HG02642 (cell line): ENCODE measurements at regions not wholly inside any gene's neighbourhood (a gene's known extent, or its start where the extent isn't known, plus 50 kb on each side); places are given as distances from the start of the nearest gene placed in this dataset.
"Not testable (repeated sequence)": the region's sequence is repeated elsewhere in the genome, so short reads cannot be mapped to it uniquely, and the experiment has no call there.

Experiments used
- ATAC-seq: cut with Tn5 transposase; IDR thresholded peaks from one replicate; pipeline ENCODE4 v1.9.1; 2021; ENCODE audit warnings: mild to moderate bottlenecking; ENCODE audit not compliant: unreplicated experiment, poor library complexity

DNA sequence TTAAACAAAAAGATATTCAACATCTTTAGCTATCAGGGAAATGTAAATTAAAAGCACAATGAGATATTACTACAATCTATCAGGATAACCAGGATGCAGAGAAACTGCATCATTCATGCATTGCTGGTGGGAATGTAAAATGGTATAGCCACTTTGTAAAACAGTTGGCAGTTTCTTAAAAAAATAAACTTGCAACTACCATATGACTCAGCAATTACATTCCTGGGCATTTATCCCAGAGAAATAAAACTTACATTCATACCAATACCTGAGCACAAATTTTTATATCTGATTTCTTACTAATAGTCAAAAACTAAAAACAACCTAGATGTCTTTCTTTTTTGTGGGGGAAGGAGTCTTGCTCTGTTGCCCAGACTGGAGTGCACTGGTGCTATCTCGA lies 190.3 kb upstream of the TAB2 start:
- no peak for ATAC-seq

DNA sequence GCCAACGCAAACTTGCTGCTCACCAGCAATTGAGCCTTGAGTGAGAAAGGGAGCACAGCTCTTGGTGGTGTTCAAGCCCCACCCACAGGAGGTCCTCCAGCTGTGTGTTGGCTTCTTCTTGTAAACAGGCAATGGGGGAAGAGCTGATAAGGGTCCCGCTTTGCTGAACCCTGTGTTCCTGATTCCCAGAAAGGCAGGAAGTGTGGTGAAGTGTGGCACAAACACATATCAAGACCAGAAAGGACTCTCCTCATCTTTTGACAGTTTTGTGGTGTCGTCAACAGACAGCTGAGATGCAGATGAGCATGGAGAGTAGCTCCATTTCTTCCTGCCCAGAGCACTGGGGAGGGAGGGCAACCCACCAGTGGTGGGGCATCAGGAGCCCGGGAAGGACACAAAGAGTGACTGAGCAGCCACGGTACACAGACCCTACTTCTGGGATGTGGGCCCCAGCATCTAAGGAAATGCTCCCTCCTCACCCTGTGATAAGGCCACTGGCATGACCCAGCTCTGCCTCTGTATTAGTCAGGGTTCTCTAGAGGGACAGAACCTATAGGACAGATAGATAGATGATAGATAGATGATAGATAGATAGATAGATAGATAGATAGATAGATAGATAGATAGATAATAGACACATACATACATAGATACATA lies 188.9 kb upstream of the TAB2 start:
- no peak for ATAC-seq

DNA sequence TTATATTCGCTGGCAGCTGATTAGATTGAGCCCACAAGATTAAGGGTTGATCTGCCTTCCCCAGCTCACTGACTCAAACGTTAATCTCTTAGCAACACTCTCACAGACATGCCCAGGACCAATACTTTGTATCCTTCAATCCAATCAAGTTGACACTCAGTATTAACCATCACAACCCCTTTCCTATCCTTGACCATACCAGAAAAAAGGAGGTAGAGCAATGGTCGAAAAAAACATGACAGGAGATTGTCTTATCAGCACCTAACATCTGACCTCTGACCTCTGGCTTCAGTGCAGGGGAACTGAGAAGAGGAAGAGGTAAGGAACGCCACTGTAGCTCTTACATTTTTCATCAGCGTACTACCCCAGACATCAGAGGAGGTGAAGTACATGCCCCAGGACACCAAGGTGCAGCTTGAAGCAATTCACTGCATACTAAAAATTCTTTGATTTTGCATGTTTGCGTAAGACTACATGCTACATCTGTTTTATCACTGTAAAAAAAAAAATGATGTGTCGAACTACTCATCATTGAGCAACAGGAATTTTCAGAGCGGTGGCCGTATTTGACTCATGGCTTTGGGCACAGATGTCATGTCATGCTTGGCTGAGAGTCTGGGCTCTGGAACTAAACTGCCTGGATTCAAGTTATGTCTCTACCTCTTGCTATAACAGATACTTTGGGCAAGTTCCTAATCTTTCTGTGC lies 188.0 kb upstream of the TAB2 start:
- no peak for ATAC-seq

DNA sequence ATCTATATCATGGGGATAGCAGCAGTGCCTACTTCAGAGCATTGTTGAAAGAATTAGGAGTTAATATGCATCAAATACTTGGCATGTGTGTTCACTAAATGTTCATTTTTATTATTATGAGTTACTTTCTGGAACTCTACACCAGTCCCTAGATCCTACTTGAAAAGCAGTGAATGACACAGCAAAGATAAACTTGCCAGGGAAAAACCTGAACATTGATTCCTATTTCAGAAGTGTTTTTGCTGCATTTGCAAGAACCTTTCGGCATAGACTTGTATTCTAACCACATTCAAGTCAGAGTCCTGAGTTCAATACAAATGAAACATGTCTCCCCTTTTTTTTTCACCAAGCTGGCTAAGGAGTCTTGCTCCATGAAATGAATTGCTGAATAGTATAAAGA lies 187.4 kb upstream of the TAB2 start:
- ATAC-seq: no peak

DNA sequence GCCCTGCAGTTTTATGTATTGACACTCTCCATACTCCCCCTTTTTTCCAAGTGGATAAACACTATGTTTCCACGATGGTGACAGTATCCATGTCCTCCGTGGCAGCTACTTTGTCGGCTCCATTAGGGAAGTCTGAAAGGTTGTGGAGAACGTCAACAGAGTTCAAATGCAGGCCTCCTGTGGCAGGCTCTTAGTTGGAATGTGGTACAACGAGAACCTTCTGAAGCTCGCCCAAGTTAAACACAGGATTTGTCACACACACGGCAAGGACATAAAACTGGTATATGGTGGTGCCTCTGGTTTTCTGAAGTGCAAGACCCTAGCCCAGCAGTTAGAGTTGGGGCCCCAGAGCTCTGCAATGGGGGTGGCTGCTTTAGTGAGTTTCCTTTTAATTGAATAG lies 187.0 kb upstream of the TAB2 start:
- ATAC-seq: no peak

DNA sequence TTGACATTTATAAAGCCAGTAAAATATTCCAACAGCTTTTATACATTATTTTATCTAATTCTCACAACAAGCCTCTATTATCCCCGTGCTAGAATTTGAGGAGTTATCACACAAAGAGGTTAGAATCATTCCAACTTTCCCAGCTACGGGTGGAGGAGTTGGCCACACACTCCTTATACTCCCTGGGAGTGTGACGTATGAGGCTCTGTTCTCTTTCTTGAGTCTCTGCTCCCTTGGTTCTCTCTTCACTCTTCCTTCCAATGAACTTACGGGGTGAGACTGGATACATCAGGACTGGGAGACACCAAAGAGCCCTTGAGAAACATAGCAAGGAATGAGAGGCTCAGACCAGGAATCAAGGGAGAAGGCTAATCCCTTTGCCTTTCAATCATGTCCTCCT lies 185.6 kb upstream of the TAB2 start:
- ATAC-seq: no peak

DNA sequence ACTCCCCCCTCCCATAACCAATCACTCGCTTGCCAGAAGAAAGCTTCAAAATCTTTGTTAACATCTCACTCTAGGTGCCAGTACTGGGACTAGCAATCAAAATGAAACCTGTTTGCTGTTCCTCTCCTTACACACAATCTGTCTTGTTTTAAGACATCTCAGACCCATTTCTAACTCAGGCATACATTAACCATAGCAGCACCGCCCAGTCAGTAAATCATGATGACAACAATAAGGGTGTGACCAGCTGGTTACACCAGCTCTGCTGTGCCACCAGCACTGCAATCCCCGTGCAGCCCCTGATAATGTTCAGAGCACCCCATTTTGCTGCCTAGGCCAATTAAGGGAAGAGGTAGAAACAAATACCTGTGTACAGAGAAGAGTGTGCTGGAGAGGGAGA lies 185.2 kb upstream of the TAB2 start:
- ATAC-seq: no peak

DNA sequence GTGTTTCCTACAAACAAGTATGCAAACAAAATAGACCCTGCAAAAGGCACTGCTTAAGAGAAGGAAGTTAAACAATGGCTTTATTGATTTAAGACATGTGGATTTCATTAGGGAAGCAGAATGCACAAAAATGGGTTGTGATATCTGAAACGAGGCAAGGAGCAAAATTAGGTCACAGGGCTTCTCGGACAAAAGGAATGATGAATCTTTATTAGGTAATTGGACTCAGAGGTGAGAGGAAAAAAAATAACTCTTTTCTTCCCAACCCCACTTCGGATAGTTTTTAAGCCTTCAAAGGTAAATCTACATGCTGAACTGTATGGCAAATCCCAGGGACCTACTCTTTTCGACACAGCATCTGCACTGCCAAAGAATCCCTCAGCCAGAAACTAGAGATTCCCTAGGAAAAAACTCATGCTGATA lies 183.0 kb upstream of the TAB2 start:
- no peak for ATAC-seq

DNA sequence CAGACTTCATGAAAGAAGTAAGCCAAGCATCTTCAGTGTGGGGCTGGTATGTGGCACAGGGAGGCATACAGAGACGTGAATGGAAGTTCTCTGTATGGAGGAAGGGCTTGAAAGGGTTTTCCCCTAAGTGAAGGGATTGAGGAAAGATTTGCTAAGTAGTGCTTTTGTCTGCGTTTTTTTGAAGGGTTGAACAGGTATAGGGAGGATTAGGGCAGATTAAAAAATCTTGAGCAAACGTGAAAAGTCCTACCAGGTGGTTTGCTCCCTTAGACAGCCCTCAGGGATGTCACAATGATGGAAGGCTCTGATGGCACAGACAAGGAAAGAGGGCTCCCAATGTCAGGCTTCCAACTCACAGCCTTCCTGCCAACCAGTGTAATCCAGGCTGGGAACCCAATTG lies 181.7 kb upstream of the TAB2 start:
- no peak for ATAC-seq

DNA sequence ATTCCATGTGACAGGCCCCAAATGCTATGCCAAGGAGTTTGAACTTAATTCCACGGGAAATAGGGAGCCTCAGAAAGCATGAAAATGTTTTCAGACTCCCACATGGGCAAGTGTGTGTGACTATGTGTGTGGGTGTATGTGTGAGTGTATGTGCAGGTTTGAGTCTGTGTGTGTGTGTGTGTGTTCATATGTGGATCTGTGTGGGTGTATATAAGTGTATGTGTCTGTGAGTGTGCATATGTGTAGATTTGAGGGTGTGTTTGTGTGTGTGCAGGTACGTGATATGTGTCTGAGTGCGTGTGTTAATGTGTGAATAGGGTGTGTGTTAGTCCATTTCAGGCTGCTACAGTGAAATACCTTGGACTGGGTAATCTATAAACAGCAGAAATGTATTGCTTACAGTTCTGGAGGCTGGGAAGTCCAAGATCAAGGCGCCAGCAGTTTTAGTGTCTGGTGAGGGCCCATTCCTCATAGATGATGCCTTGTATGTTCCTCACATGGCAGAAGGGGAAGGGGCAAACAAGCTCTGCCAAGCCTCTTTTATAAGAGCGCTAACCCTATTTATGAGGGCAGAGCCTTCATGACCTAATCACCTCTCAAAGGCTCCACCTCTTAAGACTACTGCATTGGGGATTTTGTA lies 181.1 kb upstream of the TAB2 start:
- no peak for ATAC-seq

DNA sequence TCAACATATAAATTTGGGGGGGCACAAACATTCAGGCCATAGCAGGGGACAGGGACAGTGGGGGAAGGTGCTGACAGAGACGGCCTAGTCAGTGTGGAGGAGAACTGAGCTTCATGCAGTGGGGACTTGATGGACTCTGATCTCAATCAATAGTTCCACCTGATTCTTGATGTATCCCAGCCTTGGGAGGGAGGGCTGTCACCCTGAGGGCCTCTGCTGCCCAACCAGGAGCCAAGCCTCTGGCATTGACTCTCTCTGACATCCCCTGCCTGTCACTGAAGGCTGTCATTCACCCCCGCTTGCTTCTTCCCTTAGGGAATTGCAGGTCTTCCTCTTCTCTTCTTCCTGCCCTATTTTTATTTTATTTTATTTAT lies 180.6 kb upstream of the TAB2 start:
- ATAC-seq: no peak

DNA sequence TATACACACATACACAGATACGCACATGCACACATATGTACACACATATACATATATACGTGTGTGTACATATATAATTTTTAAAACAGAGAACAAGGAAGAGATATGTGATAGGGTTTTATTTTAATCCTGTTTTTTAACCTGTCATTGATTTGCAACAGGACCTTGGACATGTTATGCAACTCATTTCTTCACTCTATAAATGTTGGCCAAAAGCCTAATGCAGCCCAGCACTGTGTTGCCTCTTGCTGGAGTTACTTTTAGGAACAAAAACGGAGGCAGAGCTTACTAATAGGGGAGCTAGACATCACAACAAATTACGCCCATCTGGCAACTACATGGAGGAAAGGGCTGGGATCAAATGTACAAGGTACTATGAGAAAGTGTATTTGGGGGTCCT lies 179.9 kb upstream of the TAB2 start:
- no peak for ATAC-seq

DNA sequence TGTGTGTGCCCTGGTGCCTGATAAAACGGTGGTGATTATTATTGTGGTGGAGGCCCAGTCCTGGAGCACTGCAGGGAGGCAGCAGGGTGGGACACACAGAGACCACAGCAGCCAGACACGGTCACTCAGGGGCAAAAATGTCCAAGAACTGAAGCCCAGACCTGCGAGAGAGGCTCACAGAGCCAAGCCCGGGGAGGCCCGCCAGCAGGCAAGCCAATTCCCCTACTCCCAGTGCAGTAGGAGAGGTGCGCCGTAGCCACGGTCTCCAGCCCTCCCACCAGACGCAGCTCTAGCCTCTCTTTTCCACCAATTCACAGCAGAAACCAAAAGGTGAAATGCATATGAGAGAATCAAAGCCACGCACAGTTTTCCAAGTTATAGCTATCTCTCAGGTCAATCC lies 179.4 kb upstream of the TAB2 start:
- no peak for ATAC-seq

DNA sequence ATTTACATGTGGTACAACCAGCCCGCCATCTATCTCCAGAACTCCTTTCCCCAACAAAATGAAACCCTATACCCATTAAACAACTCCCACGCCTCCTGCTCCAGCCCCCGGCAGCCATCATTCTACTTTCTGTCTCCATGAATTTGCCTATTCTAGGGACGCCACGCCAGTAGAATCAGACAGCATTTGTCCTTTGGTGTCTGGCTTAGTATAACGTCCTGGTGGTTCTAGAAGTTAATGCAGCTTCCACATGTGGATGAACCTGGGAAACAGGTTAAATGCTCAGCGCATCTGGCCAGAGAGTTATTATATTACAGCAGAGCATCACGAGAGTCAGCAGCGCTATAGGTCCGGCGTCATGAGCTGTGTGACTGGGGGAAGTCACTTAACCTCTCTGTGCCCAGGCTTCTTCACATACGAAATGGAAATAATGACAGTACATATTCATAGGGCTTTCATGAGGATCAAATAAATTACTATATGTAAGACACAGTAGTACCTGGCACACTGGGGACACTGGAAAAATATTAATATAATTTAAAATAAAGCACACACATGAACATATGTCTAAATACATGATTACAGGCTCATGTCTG lies 178.7 kb upstream of the TAB2 start:
- no peak for ATAC-seq

DNA sequence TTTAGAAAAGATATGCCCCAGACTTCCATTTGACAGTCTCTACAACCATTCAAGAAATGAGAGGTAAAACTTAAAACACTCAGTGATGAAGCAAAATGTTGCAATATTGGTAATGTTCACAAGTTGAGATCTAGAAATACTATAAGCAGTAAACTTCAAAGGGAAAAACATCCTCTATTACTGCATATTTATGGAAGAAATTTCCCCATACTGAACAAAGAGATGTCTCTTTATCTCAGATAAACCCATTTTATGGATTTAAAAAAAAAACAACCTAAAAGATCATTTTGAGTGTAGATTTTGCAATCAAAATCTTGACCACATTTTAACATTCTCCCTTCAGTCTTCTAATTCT lies 177.8 kb upstream of the TAB2 start:
- ATAC-seq: no peak

DNA sequence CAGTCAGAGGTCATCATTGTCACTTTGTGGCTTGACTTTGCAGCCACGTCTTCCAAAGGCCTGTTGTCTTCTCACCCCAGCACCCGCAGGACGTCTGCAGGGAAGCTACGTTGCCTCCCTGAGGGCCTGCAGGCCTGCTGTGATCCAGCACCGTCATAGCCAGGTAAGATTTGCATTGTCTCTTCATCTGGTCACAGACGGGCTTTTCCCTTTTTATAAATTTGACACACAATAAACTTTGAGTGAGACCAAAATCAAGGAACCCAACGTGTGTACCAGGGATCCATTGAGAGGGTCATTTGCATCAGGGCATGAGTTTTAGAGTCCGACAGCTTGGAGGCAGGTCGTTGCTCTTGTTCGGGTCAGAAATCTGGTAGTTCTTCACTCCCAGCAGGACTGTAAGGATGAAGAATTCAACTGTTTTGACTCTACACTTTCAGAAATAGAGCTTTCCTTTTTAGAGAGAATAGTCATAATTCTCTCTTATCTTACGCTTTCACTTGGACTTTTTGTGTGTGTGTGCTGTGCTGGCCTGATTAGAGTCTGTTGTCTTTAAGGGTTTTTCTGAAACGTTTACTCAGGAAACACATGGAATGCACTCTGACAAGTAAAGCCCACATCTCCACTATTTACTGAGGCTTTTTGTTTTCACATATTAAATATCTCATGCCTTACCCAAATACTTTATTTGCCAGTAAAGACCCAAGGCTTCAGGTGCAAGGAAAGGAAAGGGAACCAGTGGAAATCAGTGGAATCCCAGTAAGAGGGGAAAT lies 177.2 kb upstream of the TAB2 start:
- ATAC-seq: peak; percentile 74

DNA sequence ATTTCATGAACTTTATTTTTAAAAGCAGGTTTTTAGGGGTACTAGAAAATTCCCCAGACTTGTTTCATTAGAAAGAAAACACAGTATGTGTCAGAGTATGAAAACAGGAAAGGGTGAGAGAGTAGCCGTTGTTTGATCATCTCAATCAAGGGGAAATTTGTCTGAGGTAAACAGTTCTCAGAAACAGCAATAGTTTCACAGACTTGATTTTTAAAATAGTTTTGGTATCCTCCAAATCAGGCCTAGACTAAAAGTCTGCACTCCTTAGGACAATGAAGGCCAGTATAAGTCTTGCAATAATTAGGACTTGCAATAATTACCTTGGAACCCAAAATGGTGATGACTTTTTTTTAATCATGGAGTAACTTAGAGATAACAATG lies 176.6 kb upstream of the TAB2 start:
- ATAC-seq: peak; percentile 58

DNA sequence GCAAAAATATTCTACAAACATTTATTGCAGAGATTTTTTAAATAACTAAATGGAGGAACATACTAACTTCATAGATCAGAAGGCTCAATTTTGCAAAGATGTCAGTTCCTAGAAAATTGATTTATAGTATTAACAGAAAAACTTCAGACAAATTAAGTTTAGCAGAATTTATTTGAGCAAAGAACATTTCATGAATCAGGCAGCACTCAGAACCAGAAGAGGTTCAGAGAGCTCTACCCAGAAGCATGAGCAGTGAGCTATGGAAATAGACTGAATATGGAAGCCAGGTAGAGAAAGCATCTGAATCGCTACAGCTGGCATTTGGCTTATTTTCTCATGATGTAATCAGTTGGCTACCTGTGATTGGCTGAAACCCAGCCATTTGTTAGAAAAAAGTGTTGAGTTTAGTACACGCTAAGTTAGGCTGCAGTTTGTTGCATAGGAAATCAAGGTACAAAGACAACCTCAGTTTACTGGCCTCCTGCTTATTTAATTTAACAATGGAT lies 174.5 kb upstream of the TAB2 start:
- ATAC-seq: no peak

DNA sequence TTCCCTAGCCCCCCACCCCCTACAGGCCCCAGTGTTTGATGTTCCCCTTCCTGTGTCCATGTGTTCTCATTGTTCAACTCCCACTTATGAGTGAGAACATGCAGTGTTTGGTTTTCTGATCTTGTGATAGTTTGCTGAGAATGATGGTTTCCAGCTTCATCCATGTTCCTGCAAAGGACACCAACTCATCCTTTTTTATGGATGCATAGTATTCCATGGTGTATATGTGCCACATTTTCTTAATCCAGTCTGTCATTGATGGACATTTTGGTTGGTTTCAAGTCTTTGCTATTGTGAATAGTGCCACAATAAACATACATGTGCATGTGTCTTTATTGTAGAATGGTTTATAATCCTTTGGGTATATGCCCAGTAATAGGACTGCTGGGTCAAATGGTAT lies 171.7 kb upstream of the TAB2 start:
- ATAC-seq: not testable (repeated sequence)

DNA sequence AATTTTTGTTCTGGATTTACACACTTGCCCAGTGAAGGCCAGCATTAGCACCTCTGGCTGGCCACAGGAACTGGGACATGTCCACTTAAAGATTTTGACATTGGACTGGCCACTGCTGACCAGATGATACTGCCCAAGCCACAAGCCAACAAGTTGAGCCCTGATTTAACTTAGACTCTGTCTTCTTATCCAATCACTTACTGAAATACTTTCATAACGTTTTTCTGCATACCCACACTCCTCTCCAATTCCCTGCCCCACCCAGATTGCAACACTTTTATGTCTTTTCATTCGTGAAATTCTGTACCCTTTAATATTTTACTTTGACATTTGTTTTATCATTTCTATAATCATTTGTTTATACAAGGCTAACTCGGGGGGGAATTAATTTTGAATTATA lies 170.3 kb upstream of the TAB2 start:
- no peak for ATAC-seq
